Stomach (tissue), 4 donors: ENCODE measurements at regions not wholly inside any gene's neighbourhood (a gene's known extent, or its start where the extent isn't known, plus 50 kb on each side); places are given as distances from the start of the nearest gene placed in this dataset.

Experiments
- POLR2AphosphoS5 ChIP-seq, 3 donors: sonication (generic); formaldehyde crosslinking; IDR thresholded peaks; one replicate each; pipeline ENCODE4 v1.6.1; 2016; ENCODE audit warnings: antibody characterized with exemption in 3 of 3
- TF ChIP-seq, protein P1 (sequence below), 7 experiments: fragments of 450-650 bp in 4 of 7; fragments of 200-600 bp in 3 of 7; sonication (generic) in 3 of 7; IDR thresholded peaks; one replicate each; pipeline ENCODE4 v1.5.1; 2016 to 2019; ENCODE audit warnings: antibody characterized with exemption in 7 of 7, control low read depth in 2 of 7, mild to moderate bottlenecking in 1 of 7

DNA sequence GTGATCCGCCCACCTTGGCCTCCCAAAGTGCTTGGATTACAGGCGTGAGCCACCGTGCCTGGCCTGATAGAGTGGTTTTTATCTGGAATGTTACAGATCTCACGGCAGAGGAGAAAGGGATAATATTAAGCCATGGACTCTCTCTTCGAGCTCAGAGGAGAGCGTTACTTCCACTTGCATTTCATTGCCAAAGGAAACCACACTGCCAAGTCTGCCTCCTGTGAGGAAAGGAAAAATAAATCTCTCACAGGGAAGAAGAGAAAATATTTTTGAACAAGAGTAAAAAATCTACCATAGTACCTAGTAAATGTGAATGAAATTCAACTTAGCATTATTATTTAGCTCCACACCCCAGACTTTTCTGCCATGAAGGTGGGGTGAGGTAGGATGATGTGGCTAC lies 319.2 kb upstream of the PRICKLE1 start:
- TF ChIP-seq POLR2AphosphoS5 (IDR thresholded peaks at IDR 0.05) = no peak
- TF ChIP-seq, protein P1, sequence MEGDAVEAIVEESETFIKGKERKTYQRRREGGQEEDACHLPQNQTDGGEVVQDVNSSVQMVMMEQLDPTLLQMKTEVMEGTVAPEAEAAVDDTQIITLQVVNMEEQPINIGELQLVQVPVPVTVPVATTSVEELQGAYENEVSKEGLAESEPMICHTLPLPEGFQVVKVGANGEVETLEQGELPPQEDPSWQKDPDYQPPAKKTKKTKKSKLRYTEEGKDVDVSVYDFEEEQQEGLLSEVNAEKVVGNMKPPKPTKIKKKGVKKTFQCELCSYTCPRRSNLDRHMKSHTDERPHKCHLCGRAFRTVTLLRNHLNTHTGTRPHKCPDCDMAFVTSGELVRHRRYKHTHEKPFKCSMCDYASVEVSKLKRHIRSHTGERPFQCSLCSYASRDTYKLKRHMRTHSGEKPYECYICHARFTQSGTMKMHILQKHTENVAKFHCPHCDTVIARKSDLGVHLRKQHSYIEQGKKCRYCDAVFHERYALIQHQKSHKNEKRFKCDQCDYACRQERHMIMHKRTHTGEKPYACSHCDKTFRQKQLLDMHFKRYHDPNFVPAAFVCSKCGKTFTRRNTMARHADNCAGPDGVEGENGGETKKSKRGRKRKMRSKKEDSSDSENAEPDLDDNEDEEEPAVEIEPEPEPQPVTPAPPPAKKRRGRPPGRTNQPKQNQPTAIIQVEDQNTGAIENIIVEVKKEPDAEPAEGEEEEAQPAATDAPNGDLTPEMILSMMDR (IDR thresholded peaks at IDR 0.05) = no peak
